GM12891 (cell line): ENCODE measurements at regions not wholly inside any gene's neighbourhood (a gene's known extent, or its start where the extent isn't known, plus 50 kb on each side); places are given as distances from the start of the nearest gene placed in this dataset.

Source experiments
- DNase-seq: peaks from one replicate; pipeline ENCODE4 v3.0.0; 2011; ENCODE audit warnings: low spot score; ENCODE audit not compliant: insufficient read length
- FAIRE-seq: peaks from 2 replicates; lab custom pipeline; 2011; peaks lifted over from hg19 to GRCh38; lab: Jason Lieb, UNC
- PAX5 ChIP-seq: IDR thresholded peaks from 2 replicates; pipeline ENCODE4 v1.6.1; 2011; ENCODE audit warnings: low read length, moderate library complexity, mild to moderate bottlenecking; ENCODE audit not compliant: insufficient read depth, severe bottlenecking
- POLR2A ChIP-seq: IDR thresholded peaks from 2 replicates; pipeline ENCODE4 v1.6.1; 2011; ENCODE audit warnings: low read depth, low read length, control low read depth
- POLR2AphosphoS5 ChIP-seq: IDR thresholded peaks from 2 replicates; pipeline ENCODE4 v1.6.1; 2011; ENCODE audit warnings: low read depth, low read length, control low read depth
- POU2F2 ChIP-seq: IDR thresholded peaks from 2 replicates; pipeline ENCODE4 v1.6.1; 2011; ENCODE audit warnings: low read depth, mild to moderate bottlenecking, control low read depth, low read length, moderate library complexity
- SPI1 ChIP-seq: IDR thresholded peaks from 2 replicates; pipeline ENCODE4 v1.6.1; 2011; ENCODE audit warnings: low read depth, low read length, control low read depth
- TAF1 ChIP-seq: IDR thresholded peaks from 2 replicates; pipeline ENCODE4 v1.6.1; 2011; ENCODE audit warnings: low read depth, low read length, control low read depth

DNA sequence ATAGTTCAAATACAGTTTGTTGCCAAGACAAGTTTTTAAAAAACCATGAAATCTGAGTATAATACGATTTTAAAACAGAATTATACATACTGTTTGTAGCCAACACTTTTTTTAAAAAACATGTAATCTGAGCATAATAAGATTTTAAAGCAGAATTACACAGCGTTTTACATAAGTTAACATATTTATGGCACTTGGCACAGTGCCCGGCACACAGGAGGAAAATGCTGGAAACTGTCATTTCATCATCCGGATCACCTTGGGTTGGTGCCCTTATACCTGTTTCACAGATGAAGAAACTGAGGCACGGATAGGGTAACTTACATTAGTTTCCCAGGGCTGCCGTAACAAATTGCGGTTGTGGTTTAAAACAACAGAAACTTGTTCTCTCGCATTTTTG lies 193.0 kb downstream of the BMP7 start:
- DNase-seq (no peak), FAIRE-seq (no peak)
- TF ChIP-seq PAX5 (no peak), POLR2A (no peak), SPI1 (no peak), TAF1 (no peak), POLR2AphosphoS5 (no peak), POU2F2 (no peak)

DNA sequence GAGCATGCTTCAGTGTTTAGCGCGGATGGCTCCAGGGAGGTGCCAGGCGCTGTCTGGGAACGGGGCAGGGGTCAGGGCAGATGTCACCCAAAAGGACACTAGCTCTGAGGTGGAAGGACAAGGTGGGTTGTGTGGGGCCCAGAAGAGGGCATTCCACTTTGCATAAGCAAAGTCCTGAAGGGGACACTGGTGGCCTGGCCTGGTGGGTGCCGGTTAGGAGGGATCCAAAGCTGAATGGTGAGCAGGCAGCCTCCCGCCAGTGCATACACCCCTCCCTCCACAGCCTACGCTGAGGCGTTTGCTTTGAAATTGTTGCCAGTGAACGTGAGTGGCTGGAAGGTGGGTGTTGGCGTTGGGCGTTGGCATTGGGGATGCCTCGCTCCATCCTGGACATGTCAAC lies 192.1 kb downstream of the BMP7 start:
- FAIRE-seq (no peak), DNase-seq (no peak)
- TF ChIP-seq POLR2A = no peak
- TF ChIP-seq POLR2AphosphoS5 = no peak
- no peak for TF ChIP-seq POU2F2
- TF ChIP-seq PAX5 = no peak
- no peak for TF ChIP-seq TAF1

DNA sequence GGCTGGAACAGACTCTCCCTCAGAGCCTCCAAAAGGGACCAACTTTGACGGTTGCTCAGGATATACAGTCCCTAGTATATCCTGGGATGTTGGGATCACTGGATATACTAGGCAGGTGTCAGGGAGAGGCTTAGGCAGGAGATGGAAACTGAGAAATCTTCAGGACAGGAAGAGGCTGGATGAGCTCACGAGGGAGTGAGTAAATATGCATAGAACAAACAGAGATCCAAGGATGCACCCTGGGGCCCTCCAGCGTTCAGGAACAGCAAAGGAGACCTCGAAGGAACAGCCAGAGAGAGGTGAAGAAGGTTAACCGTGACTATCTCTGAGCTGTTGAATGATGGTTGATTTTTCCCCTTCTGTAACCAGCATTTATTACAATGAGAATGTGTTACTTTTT lies 191.3 kb downstream of the BMP7 start:
- TF ChIP-seq SPI1 (no peak), PAX5 (no peak), POU2F2 (no peak), TAF1 (no peak), POLR2A (no peak), POLR2AphosphoS5 (no peak)
- DNase-seq (no peak), FAIRE-seq (no peak)

DNA sequence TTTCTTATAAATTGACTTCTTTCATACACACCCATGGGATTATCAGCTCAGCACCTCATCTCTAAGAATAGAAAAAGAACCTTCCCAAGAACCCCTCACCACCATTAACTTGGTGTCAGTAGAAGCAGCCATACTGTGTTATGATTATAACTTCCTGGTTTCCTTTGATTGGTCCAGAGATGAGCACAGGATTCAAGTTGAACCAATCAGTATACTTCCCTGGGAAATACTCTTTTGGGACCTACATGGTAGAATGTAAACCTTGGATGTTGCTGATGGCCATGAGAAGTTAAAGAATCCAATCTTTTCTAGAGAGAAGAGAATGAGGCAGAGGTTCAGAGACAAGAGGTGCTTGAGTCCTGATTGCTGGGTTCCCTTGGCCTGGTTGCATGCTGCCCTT lies 190.8 kb downstream of the BMP7 start:
- FAIRE-seq = no peak
- TF ChIP-seq PAX5 = no peak
- TF ChIP-seq TAF1 = no peak
- TF ChIP-seq POU2F2 = no peak
- TF ChIP-seq POLR2A = no peak
- no peak for TF ChIP-seq SPI1
- TF ChIP-seq POLR2AphosphoS5 = no peak
- no peak for DNase-seq

- TF ChIP-seq POU2F2 (no peak), TAF1 (no peak), POLR2A (no peak), SPI1 (no peak), PAX5 (no peak), POLR2AphosphoS5 (no peak)
- no peak for FAIRE-seq
- no peak for DNase-seq
Measured at GRCh38 chr20:57076152-57076652, 190.2 kb downstream of the BMP7 start.

DNA sequence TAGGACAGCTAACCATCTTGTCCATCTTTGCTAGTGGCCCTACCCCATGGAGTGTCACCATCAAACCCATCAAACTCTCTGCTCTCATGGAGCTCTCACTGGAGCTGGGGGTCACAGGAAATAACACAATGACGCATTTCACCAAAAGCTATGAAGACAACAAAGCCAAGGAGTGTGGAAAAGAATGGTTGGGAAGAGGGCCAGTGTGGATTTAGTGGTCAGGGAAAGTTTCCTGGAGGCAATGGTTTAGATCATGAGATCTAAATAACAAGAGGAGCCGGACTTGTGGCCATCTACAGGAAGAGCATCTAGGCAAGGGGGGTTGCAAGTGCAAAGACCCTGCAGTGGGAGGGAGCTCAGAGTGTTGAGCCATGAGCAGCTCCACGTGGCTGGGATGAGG lies 189.5 kb downstream of the BMP7 start:
- DNase-seq (no peak), FAIRE-seq (no peak)
- TF ChIP-seq SPI1 (no peak), POLR2AphosphoS5 (no peak), POLR2A (no peak), TAF1 (no peak), PAX5 (no peak), POU2F2 (no peak)

- FAIRE-seq = no peak
- DNase-seq = no peak
- no peak for TF ChIP-seq POU2F2
Measured at GRCh38 chr20:57078116-57078515, 188.3 kb downstream of the BMP7 start.

- no peak for FAIRE-seq
- DNase-seq = no peak
- TF ChIP-seq POLR2A (no peak), POU2F2 (no peak), SPI1 (no peak), PAX5 (no peak), TAF1 (no peak), POLR2AphosphoS5 (no peak)
Measured at GRCh38 chr20:57079031-57080005, 187.1 kb downstream of the BMP7 start.

DNA sequence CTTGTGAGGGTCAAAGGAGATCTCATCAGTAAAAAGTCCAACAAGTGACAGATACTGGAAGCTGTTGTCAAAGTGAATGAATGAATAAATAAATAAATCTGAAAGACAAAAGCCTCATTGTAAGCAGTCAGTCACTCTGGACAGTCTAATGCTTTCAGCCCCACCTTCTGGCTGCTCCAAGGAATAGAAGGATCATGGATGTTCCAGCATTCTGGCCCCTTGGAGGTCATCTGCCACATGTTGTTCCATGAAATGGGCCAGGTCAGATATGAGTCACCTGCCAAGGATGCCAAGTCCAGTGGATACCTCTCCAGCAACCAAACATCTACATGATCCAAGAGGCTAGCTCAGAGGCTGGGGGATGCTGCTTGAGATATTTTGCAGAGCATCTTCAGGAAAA lies 185.6 kb downstream of the BMP7 start:
- no peak for FAIRE-seq
- no peak for DNase-seq
- TF ChIP-seq POLR2A (no peak), SPI1 (no peak), TAF1 (no peak), PAX5 (no peak), POLR2AphosphoS5 (no peak), POU2F2 (no peak)
